ENCODE measurements at regions not wholly inside any gene's neighbourhood (a gene's known extent, or its start where the extent isn't known, plus 50 kb on each side); places are given as distances from the start of the nearest gene placed in this dataset.

GRCh38 chr9:13970018-13970417 lies 343.9 kb downstream of the NFIB start:
- WGBS (ENCODE audit: missing lambda C conversion rate), result 79% methylated on average over 4 of the region's 4 CpGs
- H3K4me3 ChIP-seq, result no peak overlapping the region
- POLR2A ChIA-PET, result no interaction called here
- no peaks in the 10 kb centered on the region for H3K9me3 ChIP-seq
- H3K4me1 ChIP-seq, result no peaks in the 10 kb centered on the region
- peak; percentile 70 for TF ChIP-seq MAFK (IDR thresholded peaks at IDR 0.05; ENCODE audit: partially characterized antibody)
- TF ChIP-seq JUNB (IDR thresholded peaks at IDR 0.05), result no peak
- ATAC-seq (no peak), DNase-seq (ENCODE audit: low read depth in 1 of 2, low spot score in 1 of 2) (no peak), FAIRE-seq (no peak)
- peak overlapping the region in 1 of 2 experiments; percentile 8; a peak in 1 of 6 replicates for H3K27ac ChIP-seq
- no peak overlapping the region for H3K4me2 ChIP-seq
- CTCF ChIA-PET, result interaction anchor here (0.9 kb wide), 1 partner anchor 284 kb away, joined by 3 read pairs; no protein-coding TSS in a partner anchor

- TF ChIP-seq BCL3 (IDR thresholded peaks at IDR 0.05) (no peak), KDM1A (IDR thresholded peaks at IDR 0.05; ENCODE audit: low read depth) (no peak), CTCF (IDR thresholded peaks at IDR 0.05) (no peak), SREBF2 (IDR thresholded peaks at IDR 0.05) (no peak), HOXB13 (CRISPR knock-in tag; IDR thresholded peaks at IDR 0.05; ENCODE audit: low read depth) (no peak), JUNB (IDR thresholded peaks at IDR 0.05) (no peak), GATA3 (IDR thresholded peaks at IDR 0.05; ENCODE audit: borderline replicate concordance) (no peak), HOXA7 (CRISPR knock-in tag; IDR thresholded peaks at IDR 0.05) (no peak), USF2 (IDR thresholded peaks at IDR 0.05) (no peak), POLR2A (IDR thresholded peaks at IDR 0.05; ENCODE audit: low read length) (no peak), PBX3 (IDR thresholded peaks at IDR 0.05) (no peak), CHD4 (IDR thresholded peaks at IDR 0.05; ENCODE audit: borderline replicate concordance) (no peak)
- ChIA-PET POLR2A (no interaction called here), CTCF (interaction anchor here (0.5 to 1.1 kb wide), 2 partner anchors 27 to 439 kb away, joined by 3 to 4 read pairs; no protein-coding TSS in a partner anchor)
- FAIRE-seq (no peak), DNase-seq (ENCODE audit: low read depth in 1 of 2, low spot score in 1 of 2) (no peak), ATAC-seq (no peak)
- Histone ChIP-seq H3K4me2 (no peak overlapping the region), H3K4me3 (no peak overlapping the region), H3K4me1 (no peaks in the 10 kb centered on the region), H3K27ac (no peak overlapping the region), H3K9me3 (no peaks in the 10 kb centered on the region)
- 32% methylated on average over 4 of the region's 4 CpGs for WGBS (ENCODE audit: missing lambda C conversion rate)
Observed at GRCh38 chr9:13967438-13967837, 346.5 kb downstream of the NFIB start.

GRCh38 chr9:13967011-13967410 lies 346.9 kb downstream of the NFIB start:
- Histone ChIP-seq H3K9me3 (no peaks in the 10 kb centered on the region), H3K4me1 (no peaks in the 10 kb centered on the region), H3K4me3 (no peak overlapping the region), H3K27ac (no peak overlapping the region), H3K4me2 (no peak overlapping the region)
- FAIRE-seq (no peak), DNase-seq (ENCODE audit: low read depth in 1 of 2, low spot score in 1 of 2) (no peak), ATAC-seq (no peak)
- ChIA-PET CTCF (no interaction called here), POLR2A (no interaction called here)
- WGBS (ENCODE audit: missing lambda C conversion rate), result 42% methylated on average over 1 of the region's 1 CpG
- TF ChIP-seq FOSL2 (IDR thresholded peaks at IDR 0.05) (no peak), FOSL2 (CRISPR knock-in tag; IDR thresholded peaks at IDR 0.05) (no peak), CTCF (IDR thresholded peaks at IDR 0.05) (no peak), POLR2A (IDR thresholded peaks at IDR 0.05; ENCODE audit: low read length) (no peak), EP300 (IDR thresholded peaks at IDR 0.05) (no peak), KDM5A (IDR thresholded peaks at IDR 0.05) (no peak), JUNB (IDR thresholded peaks at IDR 0.05) (no peak), HDAC2 (IDR thresholded peaks at IDR 0.05) (no peak), HEYL (CRISPR knock-in tag; IDR thresholded peaks at IDR 0.05) (no peak)

Measured in A549 (cell line).